ENCODE measurements at regions not wholly inside any gene's neighbourhood (a gene's known extent, or its start where the extent isn't known, plus 50 kb on each side); places are given as distances from the start of the nearest gene placed in this dataset.
A peak's percentile ranks its signal among the peaks of the same experiment; 100 is the strongest.

DNA sequence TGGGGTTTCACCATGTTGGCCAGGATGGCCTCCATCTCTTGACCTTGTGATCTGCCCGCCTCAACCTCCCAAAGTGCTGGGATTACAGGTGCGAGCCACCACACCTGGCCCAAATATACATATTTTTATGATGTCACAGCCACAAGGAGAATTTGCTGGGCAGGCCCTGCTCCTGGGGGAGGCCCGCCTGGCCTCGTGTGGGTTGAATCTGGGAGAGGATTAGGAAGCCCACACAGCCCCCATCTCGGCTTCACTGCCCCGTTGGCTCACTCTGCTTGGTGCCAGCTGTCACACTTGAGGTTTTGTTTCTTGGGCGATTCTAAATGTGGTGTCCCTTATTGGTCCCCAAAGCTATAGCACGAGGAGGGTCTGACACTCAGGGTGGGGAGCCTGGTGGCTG lies 335.7 kb upstream of the AJAP1 start:
- WGBS, 2 donors, result 87 to 88% methylated on average over 8 of the region's 8 CpGs

GRCh38 chr1:4319496-4319895 lies 334.9 kb upstream of the AJAP1 start:
- intact Hi-C loops (cut with DNase I), result no loop called here
- H3K36me3 ChIP-seq, result no peaks in the 10 kb centered on the region
- DNase-seq, result no peak
- H3K4me3 ChIP-seq (replicated peaks in 1 of 3), result no peak overlapping the region
- no peak for TF ChIP-seq POLR2A (IDR thresholded peaks at IDR 0.05)
- TF ChIP-seq, protein P1, sequence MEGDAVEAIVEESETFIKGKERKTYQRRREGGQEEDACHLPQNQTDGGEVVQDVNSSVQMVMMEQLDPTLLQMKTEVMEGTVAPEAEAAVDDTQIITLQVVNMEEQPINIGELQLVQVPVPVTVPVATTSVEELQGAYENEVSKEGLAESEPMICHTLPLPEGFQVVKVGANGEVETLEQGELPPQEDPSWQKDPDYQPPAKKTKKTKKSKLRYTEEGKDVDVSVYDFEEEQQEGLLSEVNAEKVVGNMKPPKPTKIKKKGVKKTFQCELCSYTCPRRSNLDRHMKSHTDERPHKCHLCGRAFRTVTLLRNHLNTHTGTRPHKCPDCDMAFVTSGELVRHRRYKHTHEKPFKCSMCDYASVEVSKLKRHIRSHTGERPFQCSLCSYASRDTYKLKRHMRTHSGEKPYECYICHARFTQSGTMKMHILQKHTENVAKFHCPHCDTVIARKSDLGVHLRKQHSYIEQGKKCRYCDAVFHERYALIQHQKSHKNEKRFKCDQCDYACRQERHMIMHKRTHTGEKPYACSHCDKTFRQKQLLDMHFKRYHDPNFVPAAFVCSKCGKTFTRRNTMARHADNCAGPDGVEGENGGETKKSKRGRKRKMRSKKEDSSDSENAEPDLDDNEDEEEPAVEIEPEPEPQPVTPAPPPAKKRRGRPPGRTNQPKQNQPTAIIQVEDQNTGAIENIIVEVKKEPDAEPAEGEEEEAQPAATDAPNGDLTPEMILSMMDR (IDR thresholded peaks at IDR 0.05), result no peak
- WGBS, 2 donors, result 47% methylated on average over 2 of the region's 2 CpGs
- no peaks in the 10 kb centered on the region for H3K9me3 ChIP-seq
- no peaks in the 10 kb centered on the region for H3K27me3 ChIP-seq
- no peaks in the 10 kb centered on the region for H3K4me1 ChIP-seq
- H3K27ac ChIP-seq, result no peak overlapping the region

More for the DNA sequence above, 335.7 kb upstream of the AJAP1 start:
- H3K36me3 ChIP-seq, result no peaks in the 10 kb centered on the region
- TF ChIP-seq, protein P1 (IDR thresholded peaks at IDR 0.05), result no peak
- no peak for TF ChIP-seq POLR2A (IDR thresholded peaks at IDR 0.05)
- no peak overlapping the region for H3K4me3 ChIP-seq (replicated peaks in 1 of 3)
- H3K27ac ChIP-seq, result no peak overlapping the region
- no peak for DNase-seq
- intact Hi-C loops (cut with DNase I), result no loop called here
- H3K9me3 ChIP-seq, result no peaks in the 10 kb centered on the region
- H3K27me3 ChIP-seq, result no peaks in the 10 kb centered on the region
- no peaks in the 10 kb centered on the region for H3K4me1 ChIP-seq

- Histone ChIP-seq H3K4me1 (no peaks in the 10 kb centered on the region), H3K27me3 (no peaks in the 10 kb centered on the region), H3K36me3 (no peaks in the 10 kb centered on the region), H3K9me3 (no peaks in the 10 kb centered on the region), H3K4me3 (replicated peaks in 1 of 3) (no peak overlapping the region), H3K27ac (no peak overlapping the region)
- WGBS, 2 donors, result 44 to 56% methylated on average over 6 to 7 of the region's 7 CpGs
- DNase-seq, result peak; percentile 47 to 53
- intact Hi-C loops (cut with DNase I), result no loop called here
- TF ChIP-seq, protein P1 (IDR thresholded peaks at IDR 0.05), result no peak
- TF ChIP-seq POLR2A (IDR thresholded peaks at IDR 0.05), result no peak
Measured at GRCh38 chr1:4322881-4323280, 331.5 kb upstream of the AJAP1 start.

DNA sequence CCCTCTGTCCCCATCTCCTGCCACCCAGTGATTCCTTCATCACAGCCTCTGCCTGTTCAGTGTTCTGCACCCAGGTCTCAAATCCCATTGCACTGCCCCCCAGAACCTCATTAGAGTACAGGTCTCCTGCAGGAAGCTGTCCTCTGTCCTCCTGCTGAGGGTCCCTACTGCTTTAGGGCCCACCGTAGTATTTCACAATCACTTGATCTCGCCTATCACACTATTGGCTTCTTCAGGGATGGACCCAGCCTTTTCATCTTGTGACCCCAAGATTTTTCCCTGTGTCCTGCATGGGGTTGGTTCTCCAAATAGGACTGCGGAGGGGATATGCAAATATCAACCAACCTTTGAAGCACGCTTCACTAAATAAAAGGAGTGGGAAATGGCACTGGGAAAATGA lies 331.1 kb upstream of the AJAP1 start:
- intact Hi-C loops (cut with DNase I), result no loop called here
- H3K27me3 ChIP-seq, result no peaks in the 10 kb centered on the region
- H3K27ac ChIP-seq, result no peak overlapping the region
- WGBS, 2 donors, result 86 to 89% methylated on average over 4 of the region's 4 CpGs
- no peak for DNase-seq
- no peaks in the 10 kb centered on the region for H3K36me3 ChIP-seq
- no peak overlapping the region for H3K4me3 ChIP-seq (replicated peaks in 1 of 3)
- no peaks in the 10 kb centered on the region for H3K4me1 ChIP-seq
- TF ChIP-seq, protein P1 (IDR thresholded peaks at IDR 0.05), result no peak
- TF ChIP-seq POLR2A (IDR thresholded peaks at IDR 0.05), result no peak
- no peaks in the 10 kb centered on the region for H3K9me3 ChIP-seq

DNA sequence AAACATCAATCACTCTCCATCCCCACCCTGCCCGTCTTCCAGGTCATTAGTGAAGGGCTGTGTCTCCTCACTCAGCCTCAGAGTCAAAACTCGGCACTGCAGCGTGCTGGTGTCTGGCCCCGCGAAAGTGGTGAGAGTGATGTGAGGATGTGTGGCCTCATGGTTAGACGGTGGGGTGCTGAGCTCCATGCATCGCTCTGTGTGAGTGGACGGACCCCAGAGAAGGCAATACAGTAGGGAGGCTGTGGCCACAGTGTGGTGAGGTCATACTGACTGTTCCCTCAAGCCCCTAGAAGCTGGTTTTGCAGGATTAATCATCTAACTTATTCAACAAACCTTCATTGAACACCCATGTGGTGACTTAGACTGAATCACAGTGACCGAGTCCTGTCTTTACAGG lies 329.9 kb upstream of the AJAP1 start:
- Histone ChIP-seq H3K27ac (no peak overlapping the region), H3K4me1 (no peaks in the 10 kb centered on the region), H3K4me3 (replicated peaks in 1 of 3) (no peak overlapping the region), H3K27me3 (no peaks in the 10 kb centered on the region), H3K36me3 (no peaks in the 10 kb centered on the region), H3K9me3 (no peaks in the 10 kb centered on the region)
- intact Hi-C loops (cut with DNase I), result no loop called here
- no peak for TF ChIP-seq POLR2A (IDR thresholded peaks at IDR 0.05)
- TF ChIP-seq, protein P1 (IDR thresholded peaks at IDR 0.05), result no peak
- no peak for DNase-seq
- 89 to 95% methylated on average over 9 of the region's 9 CpGs for WGBS, 2 donors

All from thyroid gland (tissue), 4 donors.